ENCODE measurements at regions not wholly inside any gene's neighbourhood (a gene's known extent, or its start where the extent isn't known, plus 50 kb on each side); places are given as distances from the start of the nearest gene placed in this dataset.

GRCh38 chr16:31708348-31708747 is 165.3 kb upstream of the ZNF267 start:
- no peak for TF ChIP-seq CHD2 (IDR thresholded peaks at IDR 0.05; ENCODE audit: low read length, partially characterized antibody)
- TF ChIP-seq CTCF (IDR thresholded peaks at IDR 0.05): no peak
- no peak for TF ChIP-seq YY1 (IDR thresholded peaks at IDR 0.05; ENCODE audit: low read depth)
- TF ChIP-seq EP300 (IDR thresholded peaks at IDR 0.05; ENCODE audit: borderline replicate concordance in 1 of 2, low read depth in 1 of 2, low read length in 1 of 2): no peak
- TF ChIP-seq POLR2AphosphoS5 (IDR thresholded peaks at IDR 0.05; ENCODE audit: low read depth, low read length): no peak
- no peak for TF ChIP-seq EZH2phosphoT487 (IDR thresholded peaks at IDR 0.05; ENCODE audit: borderline replicate concordance, low read depth)
- no peak for TF ChIP-seq ZBTB33 (IDR thresholded peaks at IDR 0.05; ENCODE audit: borderline replicate concordance, low read depth)
- TF ChIP-seq SIN3A (IDR thresholded peaks at IDR 0.05; ENCODE audit: borderline replicate concordance, low read depth, low read length): no peak
- TF ChIP-seq RFX5 (IDR thresholded peaks at IDR 0.05; ENCODE audit: low read length): no peak
